Inflammatory macrophage (primary cell): ENCODE measurements at regions not wholly inside any gene's neighbourhood (a gene's known extent, or its start where the extent isn't known, plus 50 kb on each side); places are given as distances from the start of the nearest gene placed in this dataset.
"Not testable (repeated sequence)": the region's sequence is repeated elsewhere in the genome, so short reads cannot be mapped to it uniquely, and the experiment has no call there.

Experiments
- DNase-seq, 2 donors: peaks; one replicate each; pipeline ENCODE4 v3.0.0-alpha.2; 2020 to 2022

DNA sequence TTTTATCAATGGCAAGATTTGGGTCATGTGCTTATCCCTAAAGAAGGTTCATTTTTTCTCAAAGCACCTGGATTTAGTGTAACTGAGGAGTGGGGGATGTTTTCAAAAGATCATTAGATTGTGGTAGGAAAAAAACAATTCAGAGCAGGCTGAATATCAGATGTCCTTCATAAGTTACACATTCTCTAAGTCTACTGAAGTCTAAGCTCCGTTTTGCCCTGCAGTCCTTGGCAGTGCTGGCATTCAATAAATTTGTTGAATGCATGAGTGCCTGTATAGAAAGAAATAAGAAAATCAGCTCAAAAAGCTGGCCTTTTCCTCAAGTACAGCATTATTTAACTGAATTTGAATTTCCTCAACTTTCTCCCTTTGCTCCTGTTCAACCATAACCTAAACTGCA is 819.0 kb upstream of the GRM7 start:
- no peak for DNase-seq

DNA sequence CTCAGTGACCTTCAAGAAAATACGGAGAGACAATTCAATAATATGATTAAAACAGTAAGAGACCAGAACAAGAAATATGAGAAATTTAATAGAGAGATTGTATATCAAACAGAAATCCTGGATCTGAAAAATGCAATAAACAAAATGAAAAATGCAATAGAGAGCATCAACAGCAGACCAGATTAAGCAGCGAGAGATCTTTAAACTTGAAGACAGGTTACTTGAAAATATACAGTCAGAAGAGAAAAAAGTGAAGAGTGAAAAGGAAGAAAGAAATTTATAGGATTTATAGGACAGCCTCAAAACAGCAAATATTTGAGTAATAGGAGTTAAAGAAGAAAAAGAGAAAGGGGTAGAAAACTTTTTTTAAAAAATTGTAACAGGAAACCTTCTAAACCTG is 813.9 kb upstream of the GRM7 start:
- no peak for DNase-seq

DNA sequence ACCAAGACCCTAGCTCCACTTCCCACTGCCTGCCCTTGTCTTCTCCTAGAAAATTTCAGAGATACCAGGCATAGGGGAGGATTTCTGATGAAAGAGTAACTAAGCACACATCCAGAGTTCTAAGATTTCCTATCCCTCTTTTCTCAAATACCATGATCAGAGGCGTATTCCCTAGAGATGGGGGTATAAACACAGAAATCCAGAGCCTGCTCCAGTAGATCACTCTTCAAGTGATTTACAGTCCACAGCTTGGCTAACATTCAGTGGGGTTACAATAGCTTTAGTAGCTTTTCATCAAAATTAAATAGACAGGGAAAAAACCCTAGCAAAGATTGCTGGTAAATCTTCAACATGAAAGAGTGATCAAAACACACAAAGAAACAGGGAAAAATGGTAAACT is 800.7 kb upstream of the GRM7 start:
- no peak for DNase-seq

DNA sequence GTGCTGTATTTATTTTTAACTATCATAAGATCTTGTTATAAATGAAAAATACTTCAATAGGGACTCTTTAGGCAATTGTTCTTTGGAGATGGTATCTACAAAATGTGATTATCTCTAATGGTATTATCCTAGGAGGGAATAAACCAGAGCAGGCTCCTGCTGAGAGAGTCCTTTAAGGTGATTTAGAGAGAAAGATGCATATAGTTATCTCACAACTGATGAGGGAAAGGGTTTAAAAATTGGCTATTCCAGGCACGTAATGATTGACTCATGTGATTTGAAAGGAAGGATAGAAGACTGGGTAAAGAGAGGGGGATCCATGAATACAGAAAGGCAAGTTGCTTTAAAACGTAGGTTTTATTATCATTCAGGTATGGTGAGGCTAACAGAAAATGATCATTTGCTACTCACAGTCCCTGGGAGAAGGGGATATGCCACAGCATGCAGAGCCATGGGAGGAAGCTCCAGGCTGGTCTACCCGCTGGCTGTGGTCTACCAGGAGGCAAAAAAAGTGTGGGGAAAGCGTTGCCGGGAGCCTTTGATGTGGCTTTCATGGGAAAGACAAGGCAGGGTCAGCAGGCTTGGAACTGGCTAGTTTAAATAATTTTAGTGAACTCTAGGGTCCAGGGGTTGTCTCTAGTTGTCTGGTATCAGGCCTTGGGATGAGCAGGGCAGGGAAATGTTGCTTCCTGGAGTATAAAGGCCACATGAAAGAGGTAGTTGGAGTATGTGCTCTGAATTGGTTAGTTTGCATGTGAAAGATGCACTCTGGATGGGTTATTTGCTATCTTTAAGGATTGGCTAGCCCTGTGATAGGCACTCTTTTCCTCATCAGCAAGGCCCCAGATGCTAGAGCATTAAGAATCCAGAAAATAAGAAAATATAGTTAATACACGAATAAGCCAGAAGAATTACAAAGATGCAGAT is 798.4 kb upstream of the GRM7 start:
- DNase-seq, result no peak

- DNase-seq, result no peak
Measured at GRCh38 chr3:6066397-6066796, 794.5 kb upstream of the GRM7 start.

GRCh38 chr3:6066868-6067578 is 793.9 kb upstream of the GRM7 start:
- DNase-seq, result not testable (repeated sequence)

DNA sequence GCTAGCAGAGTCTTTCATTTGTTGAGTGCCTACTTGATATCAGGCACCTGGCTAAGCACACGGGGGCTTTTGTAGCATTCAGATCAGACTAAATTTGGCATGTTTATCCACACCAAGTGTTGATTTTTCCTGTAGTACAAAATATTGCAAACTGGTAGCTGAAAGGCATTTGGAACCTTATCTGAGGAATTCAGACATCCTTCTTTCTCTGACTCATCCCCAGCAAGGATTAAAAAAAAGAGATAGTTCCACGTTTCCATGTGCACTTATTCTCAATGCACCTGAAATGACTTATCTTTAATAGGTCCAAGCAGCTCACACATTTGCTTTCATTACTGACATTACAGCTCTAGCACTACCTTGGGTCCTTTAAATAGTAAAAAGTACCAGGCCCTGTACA is 786.0 kb upstream of the GRM7 start:
- DNase-seq, result no peak

GRCh38 chr3:6078436-6078835 is 782.5 kb upstream of the GRM7 start:
- no peak for DNase-seq

GRCh38 chr3:6079011-6079410 is 781.9 kb upstream of the GRM7 start:
- no peak for DNase-seq

- DNase-seq, result no peak
Measured at GRCh38 chr3:6079561-6080179, 781.2 kb upstream of the GRM7 start.

DNA sequence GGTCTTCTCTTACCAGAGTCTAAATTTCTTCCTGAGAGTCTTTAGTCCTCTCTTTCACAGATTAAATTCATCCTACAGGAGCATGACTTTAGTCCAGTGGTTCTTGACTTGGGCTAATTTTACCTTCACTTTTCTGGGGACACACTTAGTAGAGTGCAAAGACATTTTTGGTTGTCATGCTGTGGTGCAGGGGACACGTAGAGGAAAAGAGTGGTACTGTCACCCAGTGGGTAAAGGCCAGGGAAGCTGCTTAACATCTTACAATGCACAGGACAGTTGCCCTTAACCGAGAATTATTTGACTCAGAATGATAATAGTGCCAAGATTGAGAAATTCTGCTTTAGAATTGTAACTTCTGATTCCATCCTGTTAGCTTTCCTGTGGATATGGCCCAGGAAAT is 772.5 kb upstream of the GRM7 start:
- DNase-seq, result no peak

DNA sequence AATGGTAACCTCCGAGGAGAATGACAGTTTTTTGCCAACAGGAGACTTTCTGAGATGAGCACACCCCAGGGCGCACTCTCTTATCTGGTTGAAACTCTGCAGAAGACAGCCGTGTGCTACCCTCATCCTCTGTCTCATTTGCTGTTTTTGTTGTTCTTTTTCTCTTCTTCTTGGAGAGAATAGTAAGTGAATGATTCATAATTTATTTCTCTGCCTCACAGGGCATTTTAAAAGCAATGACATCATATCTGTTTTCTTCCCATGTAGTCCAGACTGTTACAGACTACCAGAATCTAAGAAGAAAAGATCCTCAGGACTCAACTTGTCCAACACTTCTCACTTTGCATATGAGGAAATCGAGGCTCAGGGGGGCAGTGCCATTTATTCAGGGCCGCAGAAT is 771.1 kb upstream of the GRM7 start:
- DNase-seq, result no peak

DNA sequence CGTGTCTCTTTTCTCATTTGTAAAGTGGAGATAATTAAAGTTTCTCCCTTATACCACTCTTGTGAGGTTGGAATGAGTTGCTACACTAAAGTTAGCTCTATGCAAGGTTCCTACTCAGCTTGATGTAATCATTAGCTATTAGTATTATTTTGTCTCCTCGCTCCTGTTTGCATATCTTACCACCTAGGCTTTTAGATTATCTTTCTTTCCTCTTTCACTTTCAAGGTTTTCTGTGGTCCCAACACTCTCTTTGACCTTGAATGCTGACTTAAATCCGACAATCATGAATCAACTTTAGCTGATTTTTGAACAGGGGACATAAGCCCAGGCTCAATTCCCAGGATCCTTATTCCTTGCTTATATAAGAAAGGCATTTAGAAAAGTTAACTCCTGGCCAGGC is 769.7 kb upstream of the GRM7 start:
- DNase-seq, result no peak

DNA sequence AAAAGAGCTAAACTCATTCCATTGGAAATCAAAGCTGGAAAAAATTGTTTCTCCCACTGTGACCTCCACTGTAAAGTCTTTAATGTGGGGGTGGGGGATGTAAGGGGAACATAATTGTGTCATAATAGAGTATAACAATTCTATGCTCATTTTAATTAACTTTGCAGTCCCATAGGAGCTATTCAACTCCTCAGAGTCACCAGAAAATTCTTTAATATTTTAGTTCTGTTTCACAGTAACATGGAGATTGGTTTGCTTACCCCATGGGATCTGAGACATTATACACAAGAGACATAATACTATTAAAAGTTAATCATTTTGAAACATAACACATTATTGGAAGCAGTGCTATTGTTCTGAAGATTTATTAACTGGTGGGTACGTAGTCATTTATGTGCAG is 765.9 kb upstream of the GRM7 start:
- no peak for DNase-seq

DNA sequence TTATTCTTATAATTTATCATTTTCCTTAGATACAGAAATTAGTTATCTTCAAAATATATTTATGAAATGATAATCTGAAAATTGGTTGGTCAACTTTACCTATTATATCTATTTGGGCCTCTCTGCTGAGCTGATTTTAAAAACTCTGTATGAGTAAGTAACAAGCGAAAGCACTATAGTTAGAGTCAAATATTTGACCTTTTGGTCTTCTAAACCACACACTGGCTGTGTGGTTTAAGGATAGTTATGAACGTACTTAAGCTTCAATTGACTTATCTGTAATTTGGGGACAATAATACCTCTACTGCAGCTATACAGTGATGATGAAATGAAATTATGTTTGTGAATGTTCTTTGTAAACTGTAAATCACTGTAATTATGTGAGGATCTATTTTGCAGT is 763.9 kb upstream of the GRM7 start:
- no peak for DNase-seq

GRCh38 chr3:6097556-6097955 is 763.4 kb upstream of the GRM7 start:
- DNase-seq, result no peak

DNA sequence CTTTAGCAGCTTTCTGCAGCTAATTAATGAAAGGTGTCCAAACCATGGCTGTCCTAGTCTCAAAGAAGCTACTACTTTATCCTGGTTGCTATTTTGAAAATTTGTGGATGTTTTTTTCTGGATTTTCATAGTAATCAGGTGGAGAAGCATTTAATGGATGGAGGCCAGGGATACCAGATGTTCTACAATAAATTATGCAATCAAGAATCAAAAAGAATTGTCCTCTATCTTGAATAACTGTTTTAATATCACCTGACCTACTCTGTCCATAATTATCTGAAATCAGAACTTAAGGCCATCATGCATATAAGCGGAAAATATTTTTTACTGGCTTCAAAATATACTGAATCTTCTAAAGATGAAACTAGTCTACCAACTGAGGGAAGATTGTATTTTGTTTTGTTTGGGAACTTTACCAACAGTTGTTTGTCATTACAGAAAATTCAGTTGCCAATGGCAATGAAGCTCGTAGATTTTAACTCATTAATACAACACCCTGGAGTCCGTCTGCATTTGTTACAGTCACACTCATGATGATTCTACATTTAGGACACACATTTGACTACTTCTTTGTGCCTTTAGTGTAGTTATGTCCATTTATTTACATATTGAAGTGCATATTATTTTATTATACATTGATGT is 762.3 kb upstream of the GRM7 start:
- no peak for DNase-seq

GRCh38 chr3:6099458-6100075 is 761.3 kb upstream of the GRM7 start:
- DNase-seq, result no peak

GRCh38 chr3:6105187-6105586 is 755.7 kb upstream of the GRM7 start:
- no peak for DNase-seq

DNA sequence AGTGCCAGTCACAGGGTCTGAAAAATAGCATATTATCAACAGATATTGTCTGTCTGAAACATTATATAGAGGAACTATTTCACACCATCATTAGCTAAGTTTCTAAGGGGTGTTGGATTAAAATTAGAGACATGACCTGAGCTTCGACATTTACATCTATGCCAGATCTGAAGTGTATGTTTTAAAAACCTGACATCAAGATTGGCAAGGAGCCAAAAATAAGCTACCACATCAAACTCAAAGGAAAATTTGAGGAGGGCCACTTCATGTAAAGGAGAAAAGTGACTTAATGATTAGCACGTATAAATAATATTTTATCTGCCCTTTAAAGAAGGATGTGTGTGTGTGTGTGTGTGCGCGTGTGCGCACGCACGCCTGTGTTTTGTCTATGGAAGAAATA is 752.0 kb upstream of the GRM7 start:
- DNase-seq, result no peak

DNA sequence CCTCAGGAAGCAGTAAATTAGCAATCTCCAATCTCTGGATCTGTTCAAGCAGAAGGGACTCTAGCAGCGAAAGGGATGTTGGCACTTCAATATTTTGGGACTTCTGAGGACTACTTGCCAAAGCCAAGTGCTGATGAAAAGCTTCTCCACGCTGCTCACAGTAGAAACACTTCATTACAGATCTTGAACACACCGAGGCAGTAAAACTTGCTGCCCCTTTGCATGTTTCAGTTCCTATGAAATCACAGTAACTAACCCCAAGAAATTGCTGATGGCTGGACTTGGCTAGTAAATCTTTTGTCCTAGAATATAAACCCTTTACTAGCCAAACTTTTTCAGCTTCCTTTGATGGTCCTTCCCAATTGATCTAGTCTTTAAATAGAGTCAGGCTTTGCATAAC is 750.5 kb upstream of the GRM7 start:
- no peak for DNase-seq

DNA sequence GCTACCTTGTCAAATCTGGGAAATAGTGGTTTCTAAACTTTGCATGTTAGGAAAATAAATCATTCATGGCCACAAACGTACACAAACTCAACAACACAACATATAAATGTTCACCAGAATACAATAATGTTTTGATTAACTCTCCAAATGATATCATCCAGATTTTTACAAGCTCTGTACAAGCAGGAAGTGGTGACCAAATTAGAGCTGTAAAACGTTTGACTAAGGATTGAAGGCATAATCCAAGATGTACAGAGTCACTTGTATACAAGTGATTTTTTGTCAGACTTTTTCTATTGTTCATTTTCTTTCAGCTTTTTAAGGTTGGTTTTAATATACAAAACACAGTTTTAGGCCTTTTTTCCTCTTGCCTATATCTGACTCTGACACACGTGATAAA is 748.4 kb upstream of the GRM7 start:
- no peak for DNase-seq

- no peak for DNase-seq
Measured at GRCh38 chr3:6113338-6113737, 747.6 kb upstream of the GRM7 start.
